AG04450 (cell line): ENCODE measurements at regions not wholly inside any gene's neighbourhood (a gene's known extent, or its start where the extent isn't known, plus 50 kb on each side); places are given as distances from the start of the nearest gene placed in this dataset.

Experiments
- CTCF ChIA-PET: fragments of 300-600, 350-600 bp; formaldehyde crosslinking; extraction: SDS; loops from one replicate; lab custom pipeline; 2022; ENCODE audit warnings: antibody characterized with exemption, inconsistent platforms; lab: Charles Lee
- POLR2A ChIA-PET: fragments of 350-600 bp; formaldehyde crosslinking; extraction: SDS; loops from one replicate; lab custom pipeline; 2021; ENCODE audit warnings: antibody characterized with exemption, inconsistent platforms; lab: Yijun Ruan, JAX
- DNase-seq: peaks from one replicate; pipeline ENCODE4 v3.0.0-alpha.2; 2011; ENCODE audit warnings: low read depth, low spot score
- H3K27ac ChIP-seq: one replicate; pipeline ENCODE4 v1.5.1; 2012; ENCODE audit warnings: low read depth, low read length, control low read depth
- H3K27me3 ChIP-seq: one replicate; pipeline ENCODE4 v1.6.0; 2012; ENCODE audit warnings: low read length; ENCODE audit not compliant: control insufficient read depth, insufficient read depth
- H3K4me3 ChIP-seq: 2 replicates; pipeline ENCODE4 v1.5.1; 2011; ENCODE audit warnings: mild to moderate bottlenecking, low read depth, low read length, control low read depth
- H3K9me3 ChIP-seq: 2 replicates; pipeline ENCODE4 v1.5.1; 2012; ENCODE audit warnings: low read length; ENCODE audit not compliant: control insufficient read depth, insufficient read depth
- CTCF ChIP-seq: IDR thresholded peaks from 2 replicates; pipeline ENCODE4 v1.5.1; 2011; ENCODE audit warnings: low read depth, low read length, control low read depth, inconsistent platforms

- no peaks in the 10 kb centered on the region for H3K27me3 ChIP-seq
- DNase-seq = no peak
- no peak for TF ChIP-seq CTCF
- no peak overlapping the region for H3K27ac ChIP-seq
- H3K4me3 ChIP-seq = no peak overlapping the region
- ChIA-PET POLR2A (no interaction called here), CTCF (no interaction called here)
- peaks cover 2% of the 10 kb centered on the region; the same call in 1 of the 2 replicates for H3K9me3 ChIP-seq
Measured at GRCh38 chr3:153313302-153313965, 151.4 kb downstream of the RAP2B start.

GRCh38 chr3:153314038-153314437, 152.0 kb downstream of the RAP2B start:
- no peaks in the 10 kb centered on the region for H3K27me3 ChIP-seq
- POLR2A ChIA-PET = interaction anchor here (0.6 kb wide), 1 partner anchor 17 kb away, joined by 3 read pairs; no protein-coding TSS in a partner anchor
- H3K9me3 ChIP-seq = peaks cover 2% of the 10 kb centered on the region; the same call in 1 of the 2 replicates
- no peak overlapping the region for H3K4me3 ChIP-seq
- TF ChIP-seq CTCF = no peak
- no peak overlapping the region for H3K27ac ChIP-seq
- CTCF ChIA-PET = no interaction called here
- no peak for DNase-seq

- CTCF ChIA-PET = no interaction called here
- peak; percentile 11 for DNase-seq
- H3K4me3 ChIP-seq = no peak overlapping the region
- POLR2A ChIA-PET = no interaction called here
- no peak overlapping the region for H3K27ac ChIP-seq
- H3K9me3 ChIP-seq = peaks cover 2% of the 10 kb centered on the region; the same call in 1 of the 2 replicates
- H3K27me3 ChIP-seq = no peaks in the 10 kb centered on the region
- no peak for TF ChIP-seq CTCF
Measured at GRCh38 chr3:153315781-153316180, 153.8 kb downstream of the RAP2B start.

- no peak for TF ChIP-seq CTCF
- Histone ChIP-seq H3K4me3 (no peak overlapping the region), H3K27me3 (no peaks in the 10 kb centered on the region), H3K27ac (no peak overlapping the region), H3K9me3 (no peaks in the 10 kb centered on the region; the same call in 1 of the 2 replicates)
- DNase-seq = no peak
- CTCF ChIA-PET = interaction anchor here (0.6 kb wide), 1 partner anchor 12 kb away, joined by 4 read pairs; no protein-coding TSS in a partner anchor
- POLR2A ChIA-PET = no interaction called here
Measured at GRCh38 chr3:153319705-153320554, 157.9 kb downstream of the RAP2B start.
